Lower leg skin (tissue), 4 donors: ENCODE measurements at regions not wholly inside any gene's neighbourhood (a gene's known extent, or its start where the extent isn't known, plus 50 kb on each side); places are given as distances from the start of the nearest gene placed in this dataset.

Experiments
- DNase-seq, 2 donors: peaks; one replicate each; pipeline ENCODE4 v3.0.0-alpha.2; 2019; ENCODE audit warnings: low spot score in 2 of 2
- H3K4me3 ChIP-seq: fragments of 200-600 bp; sonication (generic); 2 replicates; pipeline ENCODE4 v1.5.1; 2017; ENCODE audit warnings: mild to moderate bottlenecking, low read depth; ENCODE audit not compliant: poor library complexity, severe bottlenecking
- CTCF ChIP-seq, 3 donors: fragments of 450-650 bp; IDR thresholded peaks; one replicate each; pipeline ENCODE4 v1.5.1; 2016; ENCODE audit warnings: antibody characterized with exemption in 3 of 3, mild to moderate bottlenecking in 3 of 3, moderate library complexity in 2 of 3
- POLR2A ChIP-seq, 2 donors: fragments of 450-650 bp; IDR thresholded peaks; one replicate each; pipeline ENCODE4 v1.6.1; 2016 to 2017; ENCODE audit warnings: antibody characterized with exemption in 2 of 2, mild to moderate bottlenecking in 1 of 2, moderate library complexity in 1 of 2
- WGBS, 2 donors: methylation state at CpG; one replicate each; pipeline ENCODE4 v1.1.5; 2018; 5-methylcytosine and 5-hydroxymethylcytosine counted together
- intact Hi-C: fragments of 100-400 bp; cut with DNase I; formaldehyde crosslinking; loops from one replicate; pipeline ENCODE4 v1.15.0; 2023; ENCODE audit warnings: low total_unique reads

- 20 to 38% methylated on average over 1 of the region's 1 CpG for WGBS, 2 donors
Observed at GRCh38 chr2:59925321-59925720, 628.1 kb downstream of the BCL11A start.

GRCh38 chr2:59924346-59924745, 629.1 kb downstream of the BCL11A start:
- WGBS, 2 donors: 57% methylated on average over 1 of the region's 1 CpG

More at GRCh38 chr2:59925321-59925720, 628.1 kb downstream of the BCL11A start:
- no peak for TF ChIP-seq CTCF (IDR thresholded peaks at IDR 0.05)
- no peak for TF ChIP-seq POLR2A (IDR thresholded peaks at IDR 0.05)
- no peak overlapping the region for H3K4me3 ChIP-seq
- intact Hi-C loops: no loop called here
- no peak for DNase-seq

GRCh38 chr2:59922450-59922849, 631.0 kb downstream of the BCL11A start:
- no peak for TF ChIP-seq POLR2A (IDR thresholded peaks at IDR 0.05)
- TF ChIP-seq CTCF (IDR thresholded peaks at IDR 0.05): no peak
- intact Hi-C loops: no loop called here
- 79 to 80% methylated on average over 4 of the region's 4 CpGs for WGBS, 2 donors
- no peak overlapping the region for H3K4me3 ChIP-seq
- DNase-seq: no peak

More at GRCh38 chr2:59924346-59924745, 629.1 kb downstream of the BCL11A start:
- TF ChIP-seq POLR2A (IDR thresholded peaks at IDR 0.05): no peak
- TF ChIP-seq CTCF (IDR thresholded peaks at IDR 0.05): no peak
- no peak for DNase-seq
- intact Hi-C loops: no loop called here
- no peak overlapping the region for H3K4me3 ChIP-seq

GRCh38 chr2:59921743-59922142, 631.7 kb downstream of the BCL11A start:
- H3K4me3 ChIP-seq: no peak overlapping the region
- no peak for TF ChIP-seq CTCF (IDR thresholded peaks at IDR 0.05)
- no peak for TF ChIP-seq POLR2A (IDR thresholded peaks at IDR 0.05)
- intact Hi-C loops: no loop called here
- WGBS, 2 donors: 94 to 95% methylated on average over 4 of the region's 4 CpGs
- no peak for DNase-seq

GRCh38 chr2:59920961-59921360, 632.5 kb downstream of the BCL11A start:
- 83% methylated on average over 4 of the region's 4 CpGs for WGBS, 2 donors
- no peak overlapping the region for H3K4me3 ChIP-seq
- no peak for DNase-seq
- no peak for TF ChIP-seq POLR2A (IDR thresholded peaks at IDR 0.05)
- TF ChIP-seq CTCF (IDR thresholded peaks at IDR 0.05): no peak
- intact Hi-C loops: no loop called here

- 73 to 77% methylated on average over 4 of the region's 4 CpGs for WGBS, 2 donors
- TF ChIP-seq POLR2A (IDR thresholded peaks at IDR 0.05) (no peak), CTCF (IDR thresholded peaks at IDR 0.05) (no peak)
- intact Hi-C loops: no loop called here
Observed at GRCh38 chr2:59920307-59920706, 633.1 kb downstream of the BCL11A start.

More at GRCh38 chr2:59920307-59920706, 633.1 kb downstream of the BCL11A start:
- no peak overlapping the region for H3K4me3 ChIP-seq
- no peak for DNase-seq
